A549 (cell line): ENCODE measurements at regions not wholly inside any gene's neighbourhood (a gene's known extent, or its start where the extent isn't known, plus 50 kb on each side); places are given as distances from the start of the nearest gene placed in this dataset.
"Not testable (repeated sequence)": the region's sequence is repeated elsewhere in the genome, so short reads cannot be mapped to it uniquely, and the experiment has no call there.

Source experiments
- CTCF ChIP-seq: fragments of >200 bp; sonication (Bioruptor Twin); formaldehyde crosslinking; IDR thresholded peaks from 3 replicates; pipeline ENCODE4 v1.5.1; 2016
- PHF8 ChIP-seq: fragments of 200-600 bp; sonication (generic); IDR thresholded peaks from 2 replicates; pipeline ENCODE4 v1.6.1; 2016; ENCODE audit warnings: low read depth, mild to moderate bottlenecking, antibody characterized with exemption, moderate library complexity, borderline replicate concordance
- RAD21 ChIP-seq, 2 experiments: fragments of >200 bp in 1 of 2; sonication (Bioruptor Twin) in 1 of 2; formaldehyde crosslinking in 1 of 2; IDR thresholded peaks in 1 of 2; conservative IDR thresholded peaks in 1 of 2; 2 replicates in 1 of 2; 3 replicates in 1 of 2; pipeline ENCODE4 v1.6.1; 2012 to 2018; ENCODE audit warnings: inconsistent platforms in 1 of 2

GRCh38 chr16:33974557-33974956, 515.1 kb downstream of the TP53TG3F start:
- TF ChIP-seq PHF8; RAD21 (conservative IDR thresholded peaks at IDR 0.05 in 1 of 2, IDR thresholded peaks at IDR 0.05 in 1 of 2); CTCF: not testable (repeated sequence)
